Fibroblast of skin of right biceps (primary cell): ENCODE measurements at regions not wholly inside any gene's neighbourhood (a gene's known extent, or its start where the extent isn't known, plus 50 kb on each side); places are given as distances from the start of the nearest gene placed in this dataset.

ENCODE experiments used
- DNase-seq: peaks from one replicate; pipeline ENCODE4 v3.0.0-alpha.2; 2013

DNA sequence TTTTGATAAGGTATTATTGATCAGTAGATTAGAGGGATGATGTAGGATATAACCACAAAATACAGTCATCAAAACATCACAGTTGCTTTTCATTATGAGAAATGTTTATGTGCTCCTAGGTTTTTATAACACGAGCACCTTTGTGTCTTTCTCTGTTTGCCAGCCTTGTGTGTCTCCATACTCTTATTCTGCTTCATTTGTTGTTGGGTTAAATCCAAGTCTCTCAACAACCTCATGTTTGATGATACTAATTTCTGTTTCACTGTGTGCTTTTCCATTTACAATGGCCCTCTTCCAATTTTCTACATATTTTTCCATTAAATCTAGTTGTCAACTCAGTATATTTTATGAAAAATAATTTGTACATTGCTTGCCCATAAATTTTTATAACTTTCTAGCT, 107.7 kb upstream of the POU2AF2 start:
- DNase-seq: no peak

DNA sequence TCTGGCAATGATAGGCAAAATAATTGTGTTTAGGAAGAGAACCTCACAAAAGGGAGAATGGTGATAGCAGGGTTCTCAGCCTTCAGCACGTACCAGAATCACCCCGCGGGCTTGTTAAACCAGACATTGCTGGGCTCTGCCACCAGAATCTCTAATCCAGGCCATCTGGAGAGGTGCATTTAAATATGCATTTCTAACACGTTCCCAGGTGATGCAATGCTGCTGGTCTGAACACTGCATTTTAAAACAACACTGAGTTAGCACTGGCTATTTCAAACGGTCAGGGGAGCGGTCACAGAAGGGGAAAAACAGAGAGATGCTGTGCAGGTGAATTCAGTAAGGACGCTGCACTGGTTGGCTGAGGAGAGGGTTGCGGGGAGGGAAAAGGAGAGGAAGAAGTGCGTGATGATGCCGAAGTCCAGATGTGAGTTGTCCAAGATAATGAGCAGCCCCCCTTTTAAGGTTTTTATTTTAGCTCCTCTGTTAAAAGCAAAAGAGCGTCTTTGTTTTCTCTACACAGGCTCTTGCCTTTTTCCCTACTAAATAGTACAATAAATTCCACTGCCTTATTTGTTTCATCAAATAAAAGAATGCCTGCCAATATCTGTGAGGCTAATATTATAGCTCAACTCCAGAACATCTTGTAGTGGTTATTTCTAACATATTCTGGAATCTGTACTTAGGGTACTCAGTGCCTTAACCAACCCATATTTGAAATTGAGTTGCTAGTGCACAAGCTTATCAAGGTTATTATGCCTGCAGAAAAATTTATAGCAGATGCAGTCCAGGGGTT, 109.6 kb upstream of the POU2AF2 start:
- no peak for DNase-seq

DNA sequence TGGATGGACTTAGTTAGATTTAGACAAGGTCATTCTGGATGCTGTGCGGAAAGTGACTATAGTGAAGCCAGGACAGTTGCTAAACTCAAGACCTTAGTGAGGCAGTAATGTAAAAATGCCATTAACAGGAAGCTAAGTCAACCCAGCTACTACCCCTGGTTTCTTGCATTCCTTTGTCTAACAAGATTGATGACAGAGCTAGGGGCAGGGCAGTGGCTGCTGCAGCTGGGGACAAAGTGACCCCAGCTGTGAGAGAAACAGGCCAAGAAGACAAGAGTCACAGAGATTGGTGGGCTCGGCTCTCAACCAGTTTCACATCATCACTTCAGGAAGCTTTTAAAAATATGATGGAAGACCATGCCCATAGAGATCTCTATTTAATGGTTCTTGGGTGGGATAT, 110.4 kb upstream of the POU2AF2 start:
- DNase-seq: no peak

- DNase-seq: no peak
These were observed 117.3 kb upstream of the POU2AF2 start for GRCh38 chr11:111128076-111128870.

GRCh38 chr11:111124724-111125123, 120.8 kb upstream of the POU2AF2 start:
- no peak for DNase-seq

GRCh38 chr11:111123463-111124398, 121.8 kb upstream of the POU2AF2 start:
- no peak for DNase-seq

DNA sequence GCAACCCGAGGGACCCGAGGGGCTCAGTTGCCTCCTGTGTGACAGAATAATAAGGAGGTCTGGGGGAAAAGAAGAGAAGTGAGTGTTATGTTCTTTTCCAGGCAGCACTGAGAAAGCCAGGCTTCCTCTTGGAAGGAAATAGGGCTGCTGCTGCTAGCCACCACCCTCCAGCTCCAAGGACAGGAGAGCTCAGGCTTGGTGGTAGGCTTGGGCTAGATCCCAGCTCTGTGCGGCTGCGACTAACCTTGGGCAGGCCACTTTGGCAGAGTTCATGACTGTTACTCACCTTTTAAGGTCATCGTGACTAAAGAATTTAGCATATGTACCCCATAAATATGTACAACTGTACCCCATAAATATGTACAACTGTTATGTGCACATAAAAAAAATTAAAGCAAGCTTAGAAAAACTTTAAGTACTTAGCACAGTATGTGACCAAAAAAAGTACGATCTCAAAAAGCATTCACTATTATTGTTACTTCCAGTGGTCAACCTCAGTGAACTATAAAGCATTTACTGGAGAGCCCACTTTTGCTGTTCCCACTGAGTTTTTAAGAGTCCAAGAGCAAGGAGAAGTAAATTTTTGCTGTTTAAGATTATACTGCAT, 124.7 kb upstream of the POU2AF2 start:
- DNase-seq: no peak

- no peak for DNase-seq
These were observed 125.4 kb upstream of the POU2AF2 start for GRCh38 chr11:111120161-111120560.

DNA sequence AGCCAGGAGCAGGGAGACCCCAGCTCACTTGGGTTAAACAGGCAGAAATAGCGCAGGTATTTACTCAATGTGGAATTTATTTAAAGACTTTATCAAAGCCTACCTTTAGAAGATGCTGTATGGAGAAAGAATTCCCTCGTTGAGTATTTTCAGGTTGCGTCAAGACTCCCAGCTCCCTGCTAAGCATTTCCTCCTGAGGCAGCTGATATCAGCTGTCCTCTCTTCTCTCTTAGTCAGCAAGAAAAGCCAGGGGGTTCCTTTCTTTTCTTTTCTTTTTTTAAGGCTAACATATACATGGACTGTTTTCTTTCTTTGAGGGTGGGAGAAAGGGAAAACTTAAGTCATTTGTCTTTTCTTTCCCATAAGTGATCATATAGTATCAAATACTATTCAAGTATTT, 125.8 kb upstream of the POU2AF2 start:
- no peak for DNase-seq

DNA sequence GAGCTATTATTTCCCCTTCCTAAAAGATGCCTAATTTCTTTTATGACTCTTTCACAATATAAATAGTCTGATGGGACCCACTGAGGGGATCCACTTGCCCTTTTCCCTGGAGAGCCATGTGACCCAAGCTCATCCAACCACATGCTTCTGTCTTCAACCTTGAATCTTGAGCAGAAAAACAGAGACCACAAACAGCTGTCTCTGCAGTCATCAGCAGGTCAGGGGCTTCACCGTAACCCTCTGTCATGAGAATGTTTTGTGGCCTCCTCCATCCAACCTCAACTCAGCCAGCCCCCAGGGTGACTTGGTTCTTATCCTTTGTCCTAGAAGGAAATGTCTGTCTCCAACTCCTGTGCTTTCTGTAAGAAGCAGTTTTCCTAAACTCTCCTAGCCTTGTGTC, 129.6 kb upstream of the POU2AF2 start:
- no peak for DNase-seq

- DNase-seq: no peak
These were observed 131.4 kb upstream of the POU2AF2 start for GRCh38 chr11:111114091-111114490.

GRCh38 chr11:111112614-111113013, 132.9 kb upstream of the POU2AF2 start:
- no peak for DNase-seq

- DNase-seq: no peak
These were observed 138.0 kb upstream of the POU2AF2 start for GRCh38 chr11:111107501-111107900.

- DNase-seq: no peak
These were observed 138.9 kb upstream of the POU2AF2 start for GRCh38 chr11:111106641-111107040.

DNA sequence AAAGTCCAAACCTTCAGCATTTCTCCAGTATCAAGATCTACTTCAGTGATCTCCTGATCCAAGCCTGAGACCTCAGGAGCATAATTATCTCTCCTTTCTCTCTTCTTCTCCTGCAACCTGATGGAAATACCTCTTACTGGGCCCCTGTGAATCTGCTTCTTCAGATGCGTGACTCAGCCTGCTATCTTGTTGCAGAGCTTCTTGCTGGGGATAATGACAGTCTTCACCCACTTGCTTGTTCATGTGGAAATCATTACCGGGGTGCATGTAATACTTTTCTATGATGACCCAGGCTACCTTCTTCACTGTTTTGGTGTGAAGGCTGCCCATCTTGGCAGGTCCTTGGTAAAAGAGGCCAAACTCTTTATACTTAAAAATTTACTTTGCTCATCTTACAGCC, 140.0 kb upstream of the POU2AF2 start:
- DNase-seq: peak; percentile 36

GRCh38 chr11:111104185-111104584, 141.3 kb upstream of the POU2AF2 start:
- DNase-seq: no peak

DNA sequence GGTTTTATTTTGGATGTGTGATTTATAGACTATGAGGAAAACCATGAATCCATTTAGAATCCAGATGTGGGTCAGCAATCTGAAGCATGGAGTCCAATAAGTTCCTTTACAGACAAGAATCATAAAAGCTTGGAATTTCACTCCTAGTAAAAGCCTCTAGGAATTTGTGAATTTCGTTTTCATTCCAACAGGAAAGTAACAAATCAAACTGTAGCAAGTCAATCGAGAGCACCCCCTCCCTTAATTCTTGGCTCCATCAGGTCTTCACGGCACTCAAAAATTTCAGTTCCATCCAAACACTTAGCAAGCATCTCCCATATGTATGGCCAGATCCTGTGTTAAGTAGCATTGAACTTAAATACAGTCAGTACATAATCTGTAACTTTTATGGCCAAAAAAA, 143.6 kb upstream of the POU2AF2 start:
- peak; percentile 4 for DNase-seq

DNA sequence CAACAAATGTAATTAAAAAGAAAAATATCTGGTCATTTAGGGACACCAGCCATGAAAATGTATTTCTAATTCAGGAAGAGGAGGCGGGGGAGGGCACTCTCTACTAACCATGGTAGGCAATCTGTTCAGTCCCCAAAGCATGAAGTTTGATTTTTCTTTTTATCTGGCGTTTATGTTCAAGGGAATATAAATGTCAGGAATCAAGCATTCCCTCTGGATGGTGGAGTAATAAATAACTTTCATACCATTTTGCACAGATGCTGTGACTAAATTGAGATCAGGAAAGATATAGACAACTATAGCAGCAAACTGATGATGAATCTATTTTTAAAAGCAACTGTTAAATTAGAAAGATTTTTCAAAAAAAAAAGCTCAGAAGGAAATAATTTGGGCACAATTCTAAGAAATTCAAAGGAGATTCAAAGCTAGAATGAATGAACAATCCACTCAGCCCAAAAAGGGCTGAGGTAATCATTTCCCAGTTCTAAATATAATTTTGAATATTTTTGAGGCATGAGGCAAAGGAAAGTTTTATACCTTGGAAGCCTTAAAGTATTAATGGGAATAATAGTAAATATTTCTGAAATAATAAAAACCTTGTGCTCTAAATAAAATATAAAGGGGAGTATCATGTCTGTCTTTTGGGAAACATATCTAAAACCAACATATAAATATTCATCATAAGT, 146.4 kb upstream of the POU2AF2 start:
- DNase-seq: no peak

GRCh38 chr11:111098091-111098490, 147.4 kb upstream of the POU2AF2 start:
- DNase-seq: no peak

GRCh38 chr11:111097191-111097590, 148.3 kb upstream of the POU2AF2 start:
- peak; percentile 58 for DNase-seq

DNA sequence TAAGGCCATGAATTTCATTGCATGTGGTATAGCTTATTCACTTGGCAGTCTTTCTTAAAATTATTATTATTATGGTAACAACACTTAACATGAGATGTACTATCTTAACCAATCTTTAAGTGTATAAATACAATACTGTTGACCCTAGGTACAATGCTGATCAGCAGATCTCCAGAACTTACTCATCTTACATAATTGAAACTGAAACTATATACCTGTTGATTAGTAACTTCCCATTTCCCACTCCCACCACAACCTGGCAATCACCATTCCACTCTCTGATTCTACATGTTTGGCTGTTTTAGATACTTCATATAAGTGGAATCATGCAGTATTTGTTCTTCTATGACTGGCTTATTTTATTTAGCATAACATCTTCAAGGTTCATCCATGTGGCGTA, 150.2 kb upstream of the POU2AF2 start:
- DNase-seq: no peak

- no peak for DNase-seq
These were observed 152.5 kb upstream of the POU2AF2 start for GRCh38 chr11:111093061-111093460.
